ENCODE measurements at regions not wholly inside any gene's neighbourhood (a gene's known extent, or its start where the extent isn't known, plus 50 kb on each side); places are given as distances from the start of the nearest gene placed in this dataset.
"Not testable (repeated sequence)": the region's sequence is repeated elsewhere in the genome, so short reads cannot be mapped to it uniquely, and the experiment has no call there.

DNA sequence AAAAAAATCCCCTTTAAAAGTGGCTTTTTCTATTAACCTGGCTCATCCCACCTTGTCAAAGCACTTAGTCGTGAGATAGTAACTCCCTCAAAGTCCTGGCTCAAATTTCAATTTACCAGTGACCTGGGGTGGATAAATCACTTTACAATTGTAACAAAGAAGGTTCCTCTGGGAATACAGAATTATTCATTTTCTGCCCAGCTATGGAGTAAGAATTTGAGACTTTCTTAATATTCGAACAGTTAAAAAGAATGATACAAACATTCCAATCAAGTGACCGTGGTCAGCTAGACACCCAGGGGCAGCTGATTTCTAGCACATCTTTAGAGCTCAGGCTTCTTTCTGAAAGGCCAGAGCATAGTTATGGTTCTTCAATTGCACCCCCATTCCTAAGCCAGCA, 291.0 kb upstream of the TGFBR2 start:
- ChIA-PET POLR2A (no interaction called here), CTCF (no interaction called here)

DNA sequence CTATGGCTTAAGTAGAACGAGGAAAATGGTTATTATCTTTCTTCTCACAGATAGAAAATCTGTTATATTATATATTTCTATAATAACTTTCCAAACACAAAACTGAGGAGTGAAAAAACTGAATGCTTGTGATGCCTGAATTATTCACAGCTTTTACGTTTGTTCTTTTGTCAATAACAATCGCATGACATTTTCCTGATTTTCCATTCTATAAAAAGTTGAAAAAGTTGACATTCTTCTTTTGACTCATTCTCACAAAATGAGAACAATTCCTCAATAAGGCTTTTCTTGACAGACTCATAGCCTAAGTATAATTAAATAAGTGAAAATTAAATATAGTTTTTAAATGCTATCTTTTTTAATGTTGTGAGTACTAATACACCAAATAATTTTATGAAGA, 288.8 kb upstream of the TGFBR2 start:
- ChIA-PET CTCF (no interaction called here), POLR2A (no interaction called here)

DNA sequence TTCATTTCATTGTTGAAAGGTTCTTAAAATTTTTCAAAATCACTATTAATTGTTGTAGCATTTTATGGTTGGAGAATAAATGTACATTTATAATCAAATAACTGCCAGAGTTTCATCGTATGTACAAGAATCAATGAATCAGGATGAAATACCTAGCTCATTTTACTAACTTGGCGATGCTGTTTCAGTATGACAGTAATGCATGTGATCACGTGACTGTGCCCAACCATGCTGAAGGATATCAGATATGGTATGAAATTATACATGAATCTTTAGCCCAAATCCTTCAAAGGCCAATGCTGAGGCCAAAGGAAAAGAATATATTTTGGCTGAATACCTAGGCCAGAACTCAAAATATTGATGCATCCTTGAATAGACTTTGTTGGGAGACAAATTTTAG, 288.3 kb upstream of the TGFBR2 start:
- ChIA-PET CTCF (interaction anchor here (0.7 kb wide), 1 partner anchor 53 kb away, joined by 3 read pairs; no protein-coding TSS in a partner anchor), POLR2A (no interaction called here)

GRCh38 chr3:30319713-30320112, 286.7 kb upstream of the TGFBR2 start:
- POLR2A ChIA-PET: no interaction called here
- CTCF ChIA-PET: interaction anchor here (0.7 to 1.4 kb wide), 4 partner anchors 12 to 122 kb away, joined by 3 to 4 read pairs (median 4); no protein-coding TSS in a partner anchor

DNA sequence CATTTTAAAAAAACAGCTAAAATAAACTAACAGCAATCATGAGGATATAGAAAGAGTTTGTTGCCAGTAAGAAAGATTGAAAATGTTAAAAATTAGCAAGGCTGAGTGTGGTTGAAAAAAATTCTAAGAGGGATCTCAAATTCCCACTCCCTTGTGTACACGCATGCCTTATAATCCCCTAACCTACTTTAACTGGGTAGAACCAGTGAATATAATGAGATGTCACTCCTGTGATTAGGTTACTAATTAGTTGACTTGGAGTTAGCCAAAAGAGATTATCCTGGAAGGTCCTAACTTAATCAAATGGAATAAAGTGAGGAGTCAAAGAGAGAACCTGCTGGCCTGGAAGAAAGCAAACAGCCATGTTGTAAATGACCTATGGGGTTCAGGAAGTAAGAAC, 286.0 kb upstream of the TGFBR2 start:
- CTCF ChIA-PET: interaction anchor here (0.7 to 1.4 kb wide), 2 partner anchors 39 to 89 kb away, joined by 3 to 4 read pairs; no protein-coding TSS in a partner anchor
- POLR2A ChIA-PET: no interaction called here

GRCh38 chr3:30321065-30321464, 285.3 kb upstream of the TGFBR2 start:
- ChIA-PET POLR2A (no interaction called here), CTCF (no interaction called here)

- POLR2A ChIA-PET, CTCF ChIA-PET: not testable (repeated sequence)
Observed at GRCh38 chr3:30323649-30324048, 282.8 kb upstream of the TGFBR2 start.

DNA sequence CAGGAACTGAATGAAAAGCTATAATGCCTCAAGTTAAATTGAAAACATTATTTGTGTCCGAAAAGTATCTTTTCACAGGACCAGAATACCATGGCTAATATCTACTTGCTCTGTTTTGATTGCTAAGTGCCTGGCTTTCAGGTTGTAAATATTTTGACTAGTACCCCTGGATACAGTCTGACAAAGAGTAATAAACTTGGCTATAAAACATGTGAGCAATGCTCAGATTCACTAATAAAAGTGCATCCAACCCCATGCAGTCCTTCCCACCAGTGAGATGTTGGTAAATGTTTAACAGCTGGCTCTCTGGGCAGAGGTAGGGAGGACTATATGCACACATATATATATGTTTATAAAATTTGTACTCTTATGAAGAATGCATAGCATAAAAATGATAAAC, 281.8 kb upstream of the TGFBR2 start:
- ChIA-PET POLR2A (no interaction called here), CTCF (interaction anchor here (0.5 kb wide), 1 partner anchor 267 kb away, joined by 3 read pairs; no protein-coding TSS in a partner anchor)

GRCh38 chr3:30327976-30328375, 278.4 kb upstream of the TGFBR2 start:
- CTCF ChIA-PET: interaction anchor here (0.6 kb wide), 1 partner anchor 146 kb away, joined by 3 read pairs; no protein-coding TSS in a partner anchor
- POLR2A ChIA-PET: not testable (repeated sequence)

DNA sequence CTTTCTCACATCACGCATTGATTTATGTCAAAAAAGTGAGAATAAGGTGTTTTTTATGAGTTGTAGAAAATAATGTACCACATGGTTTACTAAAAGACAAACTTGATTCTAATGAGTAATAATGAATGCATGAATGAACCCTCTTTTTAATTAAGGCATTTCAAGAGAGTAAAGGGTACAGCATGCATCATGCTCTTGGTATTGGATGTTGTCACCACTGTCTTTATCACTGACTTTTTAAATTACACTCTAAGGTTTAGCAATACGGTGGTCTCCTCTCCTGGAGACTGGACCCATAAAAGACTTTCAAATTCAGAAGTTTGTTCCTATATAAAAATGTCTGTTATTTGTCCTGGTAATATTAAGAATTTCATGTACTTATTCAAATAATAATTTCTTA, 277.5 kb upstream of the TGFBR2 start:
- CTCF ChIA-PET, POLR2A ChIA-PET: not testable (repeated sequence)

- ChIA-PET POLR2A (no interaction called here), CTCF (no interaction called here)
Observed at GRCh38 chr3:30331519-30331918, 274.9 kb upstream of the TGFBR2 start.

DNA sequence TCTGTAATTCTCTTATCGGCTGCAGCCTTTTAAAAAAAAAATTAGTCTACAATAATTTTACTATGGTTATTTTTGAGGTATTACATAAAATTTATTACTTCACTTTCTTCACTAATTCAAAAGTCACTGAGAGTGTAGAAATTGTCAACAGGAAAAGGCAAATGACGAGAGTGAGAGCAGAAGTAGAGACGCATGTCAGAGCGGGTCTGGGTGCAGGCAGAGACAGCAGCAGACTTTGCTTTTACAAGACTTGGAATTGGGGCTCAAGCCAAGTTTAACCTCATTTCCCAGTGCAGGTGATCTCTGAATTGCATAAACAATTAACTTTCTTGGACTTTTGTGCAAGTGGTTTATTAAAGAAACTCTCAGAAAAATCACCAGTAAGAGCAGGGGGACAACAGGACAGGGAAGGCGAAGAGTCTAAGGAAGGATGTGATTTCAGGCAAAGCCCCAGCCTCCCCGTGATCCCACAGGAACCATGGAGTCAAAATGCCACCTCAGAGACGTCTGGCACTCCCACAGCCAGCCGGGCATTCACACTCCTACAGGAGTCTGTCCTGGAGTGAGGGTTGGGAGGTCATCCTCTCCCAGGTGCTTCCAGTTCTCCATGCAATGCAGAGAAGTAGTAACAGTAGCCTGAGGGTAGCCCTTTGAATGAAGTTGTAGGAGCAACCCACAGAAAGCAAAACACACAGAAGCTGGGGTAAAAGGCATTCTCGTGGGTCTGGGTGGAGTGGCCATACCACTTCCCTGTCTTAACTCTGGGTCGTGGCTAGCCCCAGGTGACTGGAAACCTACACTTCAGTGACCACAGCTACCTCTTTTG, 274.0 kb upstream of the TGFBR2 start:
- POLR2A ChIA-PET: no interaction called here
- CTCF ChIA-PET: no interaction called here

DNA sequence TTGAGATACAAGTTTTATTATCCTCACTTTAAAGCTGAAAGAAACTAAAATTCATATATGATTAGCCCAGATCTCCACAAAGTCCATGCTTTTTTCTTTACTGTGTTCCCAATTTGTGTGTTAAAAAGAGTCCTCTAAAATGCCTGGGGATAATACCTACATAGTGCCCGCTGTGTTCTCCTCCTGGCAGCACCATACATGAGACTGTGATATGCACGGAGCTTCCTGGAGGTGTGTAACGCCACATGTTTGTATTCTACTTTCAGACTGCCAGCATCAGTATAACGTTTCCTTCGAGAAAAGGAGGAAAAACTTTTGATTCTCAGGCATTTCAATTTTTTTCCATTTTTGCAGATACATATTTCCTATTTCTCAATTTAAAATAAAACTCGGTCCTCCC, 273.3 kb upstream of the TGFBR2 start:
- CTCF ChIA-PET: no interaction called here
- POLR2A ChIA-PET: no interaction called here

- CTCF ChIA-PET: interaction anchor here (0.8 kb wide), 1 partner anchor 13 kb away, joined by 3 read pairs; no protein-coding TSS in a partner anchor
- POLR2A ChIA-PET: no interaction called here
Observed at GRCh38 chr3:30333903-30334302, 272.5 kb upstream of the TGFBR2 start.

- ChIA-PET POLR2A (no interaction called here), CTCF (no interaction called here)
Observed at GRCh38 chr3:30340500-30340899, 265.9 kb upstream of the TGFBR2 start.

DNA sequence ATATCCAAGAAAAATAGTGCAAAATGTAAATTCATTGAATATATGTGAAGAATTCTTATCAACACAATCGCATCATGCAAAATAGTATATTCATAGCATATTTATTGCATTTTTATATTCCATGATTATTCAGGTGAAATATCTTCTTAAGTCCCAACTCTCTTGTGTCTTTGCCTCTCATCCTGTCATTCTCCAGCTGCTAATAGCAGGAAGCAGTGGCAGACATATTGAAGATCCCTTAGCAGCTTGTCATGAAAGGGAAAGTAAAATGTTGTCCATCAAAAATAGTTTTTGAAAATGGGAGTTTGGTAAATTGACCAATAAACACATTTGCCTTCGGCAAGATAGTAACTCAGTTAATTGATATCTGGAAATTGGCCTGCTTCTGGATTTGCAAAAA, 265.3 kb upstream of the TGFBR2 start:
- CTCF ChIA-PET: no interaction called here
- POLR2A ChIA-PET: no interaction called here

- POLR2A ChIA-PET: no interaction called here
- CTCF ChIA-PET: no interaction called here
Observed at GRCh38 chr3:30341851-30342250, 264.6 kb upstream of the TGFBR2 start.

DNA sequence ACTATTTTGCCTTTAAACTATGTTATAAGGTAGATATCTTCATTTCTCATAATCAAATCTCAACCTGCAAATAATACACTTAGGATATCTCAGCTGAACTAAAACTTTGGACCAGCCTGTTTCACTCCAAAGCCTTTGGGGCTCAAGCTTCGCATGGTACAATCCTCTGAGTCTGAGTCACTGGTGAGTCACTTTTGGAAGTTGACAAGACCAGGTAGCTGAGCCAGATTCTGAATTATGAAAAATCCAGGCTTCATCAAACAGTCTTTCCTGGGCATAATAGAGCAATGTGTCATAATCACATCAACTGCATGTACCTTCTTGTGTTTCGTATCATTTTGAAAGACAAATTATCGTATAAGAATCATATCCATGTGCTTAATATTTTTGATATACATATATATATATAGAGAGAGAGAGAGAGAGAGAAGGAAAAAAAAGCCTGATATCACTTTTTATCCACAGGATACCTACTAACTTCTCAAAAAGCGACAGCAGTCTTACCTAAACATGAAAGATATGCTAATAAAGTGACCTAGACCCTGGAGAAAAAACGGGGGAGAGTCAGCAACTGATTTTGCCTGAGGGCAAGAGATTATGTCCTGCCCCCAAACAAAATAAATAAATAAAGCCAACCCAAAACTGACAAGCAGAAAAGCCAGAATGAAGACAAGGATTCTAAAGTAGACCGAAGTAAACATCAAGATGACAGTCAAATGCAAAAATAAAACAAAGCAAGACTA, 263.9 kb upstream of the TGFBR2 start:
- ChIA-PET CTCF (no interaction called here), POLR2A (no interaction called here)

- ChIA-PET POLR2A (no interaction called here), CTCF (no interaction called here)
Observed at GRCh38 chr3:30343067-30343831, 263.2 kb upstream of the TGFBR2 start.

DNA sequence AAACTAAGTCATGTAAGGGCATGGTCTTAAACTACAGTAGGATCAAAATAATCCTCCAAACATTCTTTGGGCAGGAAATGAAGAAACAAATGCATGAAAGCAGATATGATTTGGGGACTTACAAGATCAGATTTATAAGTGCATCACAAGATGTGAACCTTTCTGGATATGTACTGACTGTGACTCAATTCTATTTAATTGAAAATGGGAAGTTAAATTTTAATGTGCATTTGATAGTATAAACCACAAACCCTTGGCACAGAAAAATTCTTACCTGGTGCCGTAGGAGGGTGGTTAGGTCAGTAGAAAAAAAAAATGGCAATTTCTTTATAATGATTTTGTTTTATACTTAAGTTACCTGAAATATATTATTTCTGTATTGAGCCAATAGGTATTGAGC, 262.5 kb upstream of the TGFBR2 start:
- CTCF ChIA-PET: no interaction called here
- POLR2A ChIA-PET: no interaction called here

DNA sequence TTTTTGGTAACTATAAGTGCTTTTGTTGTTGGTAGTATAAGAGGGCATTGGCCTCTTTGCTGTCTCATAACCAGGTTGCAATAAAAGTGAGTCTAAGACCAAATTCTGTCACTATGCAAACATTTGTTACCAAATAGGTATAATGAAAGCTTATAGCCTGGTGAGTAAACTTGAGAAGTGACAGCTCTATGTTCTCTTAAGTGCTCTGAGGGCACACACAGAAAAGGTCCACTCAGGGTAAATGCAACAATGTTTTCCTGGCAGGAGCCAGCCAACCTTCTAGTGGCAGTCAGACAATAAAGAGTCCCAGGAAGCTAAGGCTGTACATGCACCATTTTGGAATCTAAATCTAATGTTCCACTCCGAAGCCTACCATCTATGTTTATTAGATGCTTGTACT, 262.1 kb upstream of the TGFBR2 start:
- CTCF ChIA-PET: no interaction called here
- POLR2A ChIA-PET: no interaction called here
